GM21515 (cell line): ENCODE measurements at regions not wholly inside any gene's neighbourhood (a gene's known extent, or its start where the extent isn't known, plus 50 kb on each side); places are given as distances from the start of the nearest gene placed in this dataset.

Experiments used
- ATAC-seq: cut with Tn5 transposase; IDR thresholded peaks from one replicate; pipeline ENCODE4 v1.9.1; 2021; ENCODE audit not compliant: unreplicated experiment

DNA sequence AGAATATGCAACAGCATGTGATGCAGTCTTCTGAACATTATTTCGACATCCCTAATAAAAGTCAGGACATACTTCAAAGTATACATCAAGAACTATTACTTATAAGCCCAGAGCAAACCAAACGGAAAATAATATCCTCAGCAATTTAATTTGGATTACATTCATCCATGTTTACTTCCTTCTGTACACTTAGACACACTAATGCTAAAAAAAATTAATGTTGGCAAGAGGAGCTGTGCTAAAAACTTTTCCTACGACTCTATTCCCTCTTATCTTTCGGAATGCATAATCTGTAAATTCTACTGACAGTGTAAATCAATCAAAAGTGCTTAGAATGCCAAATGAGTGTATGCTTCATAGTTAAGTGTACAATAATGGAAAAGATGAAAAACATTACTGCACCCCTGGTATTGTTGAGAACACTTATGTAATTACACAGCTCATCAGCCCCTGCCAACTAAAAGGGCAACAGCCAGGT is 301.2 kb upstream of the HSF2 start:
- ATAC-seq: no peak

DNA sequence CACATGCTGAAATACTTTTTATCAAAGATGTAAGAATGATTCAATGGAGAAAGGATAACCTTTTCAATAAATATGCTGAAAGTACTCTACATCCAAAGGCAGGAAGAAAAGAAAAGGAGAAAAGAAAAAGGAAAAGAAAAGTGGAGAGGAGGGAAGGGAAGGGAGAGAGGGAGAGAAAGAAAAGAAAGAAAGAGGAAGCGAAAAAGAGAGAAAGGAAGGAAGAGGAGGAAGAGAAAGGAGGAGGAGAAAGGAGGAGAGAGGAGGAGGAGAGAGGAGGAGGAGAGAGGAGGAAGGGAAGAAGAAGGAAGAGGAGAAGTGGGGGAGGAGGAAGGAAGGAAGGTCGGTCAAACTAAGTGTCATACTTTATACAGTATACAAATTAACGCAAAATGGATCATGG is 297.4 kb upstream of the HSF2 start:
- ATAC-seq: no peak

DNA sequence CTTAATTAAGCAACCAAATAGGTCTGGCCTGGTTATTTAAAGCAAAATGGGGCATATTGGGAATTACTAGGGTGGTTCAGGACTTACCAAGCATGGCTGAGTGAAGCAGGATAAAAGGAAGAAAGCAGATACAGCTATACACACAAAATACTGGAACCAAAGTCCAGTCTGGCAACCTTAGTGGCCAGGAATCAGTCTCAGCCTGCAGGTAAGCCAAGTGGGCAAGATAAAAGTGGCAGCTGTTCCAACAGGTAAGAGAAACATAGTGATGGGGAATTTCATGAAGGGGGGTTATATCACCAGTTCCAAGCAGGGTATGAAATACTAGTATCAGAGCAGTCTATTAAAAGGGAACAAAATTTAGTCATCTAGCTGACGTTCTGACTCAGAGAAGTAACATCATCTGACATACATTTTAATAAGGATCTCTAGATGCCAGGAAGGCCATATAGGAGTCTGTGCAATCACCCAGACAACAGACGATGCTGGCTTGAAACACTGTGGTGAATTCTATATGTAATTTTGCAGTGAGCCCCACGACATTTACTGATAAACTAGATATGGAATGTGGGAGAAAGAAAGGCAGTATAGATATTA is 292.1 kb upstream of the HSF2 start:
- ATAC-seq: no peak

DNA sequence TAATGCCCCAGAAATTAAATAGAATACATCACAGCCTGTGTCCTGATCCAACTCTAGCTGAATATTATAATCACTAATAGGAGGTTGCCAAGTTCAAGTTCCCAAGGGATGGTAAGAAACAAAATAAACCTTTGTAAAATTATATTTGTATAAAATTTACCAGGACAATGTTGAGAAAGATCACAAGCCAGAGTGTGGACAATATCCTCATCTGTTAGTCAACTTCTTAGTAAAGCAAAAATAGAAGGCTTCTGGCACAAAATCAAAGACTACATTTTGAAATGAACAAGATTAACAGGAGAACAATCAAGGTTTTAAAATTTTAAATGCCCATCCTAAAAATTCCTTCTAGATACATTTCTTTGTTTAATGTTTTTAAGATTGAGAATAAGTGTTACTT is 290.4 kb upstream of the HSF2 start:
- no peak for ATAC-seq

DNA sequence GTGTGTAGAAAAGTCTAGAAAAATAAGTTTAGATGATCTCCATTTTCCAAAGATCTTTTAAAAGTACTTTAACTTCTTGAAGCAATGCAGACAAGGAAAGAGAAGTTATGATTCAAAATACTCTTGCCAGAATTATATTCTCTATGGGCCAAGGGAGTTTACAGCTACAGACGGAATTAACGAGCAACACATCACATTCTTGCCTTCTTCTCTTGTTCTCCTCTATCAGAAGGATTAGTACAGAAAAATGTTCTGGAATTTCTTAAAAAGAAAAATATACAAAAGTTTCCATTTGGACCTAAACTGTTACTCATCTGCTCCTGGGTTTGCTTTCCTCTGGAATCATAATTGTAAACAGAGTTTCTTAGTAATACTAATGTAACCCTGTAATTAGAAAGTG is 284.7 kb upstream of the HSF2 start:
- ATAC-seq: no peak

DNA sequence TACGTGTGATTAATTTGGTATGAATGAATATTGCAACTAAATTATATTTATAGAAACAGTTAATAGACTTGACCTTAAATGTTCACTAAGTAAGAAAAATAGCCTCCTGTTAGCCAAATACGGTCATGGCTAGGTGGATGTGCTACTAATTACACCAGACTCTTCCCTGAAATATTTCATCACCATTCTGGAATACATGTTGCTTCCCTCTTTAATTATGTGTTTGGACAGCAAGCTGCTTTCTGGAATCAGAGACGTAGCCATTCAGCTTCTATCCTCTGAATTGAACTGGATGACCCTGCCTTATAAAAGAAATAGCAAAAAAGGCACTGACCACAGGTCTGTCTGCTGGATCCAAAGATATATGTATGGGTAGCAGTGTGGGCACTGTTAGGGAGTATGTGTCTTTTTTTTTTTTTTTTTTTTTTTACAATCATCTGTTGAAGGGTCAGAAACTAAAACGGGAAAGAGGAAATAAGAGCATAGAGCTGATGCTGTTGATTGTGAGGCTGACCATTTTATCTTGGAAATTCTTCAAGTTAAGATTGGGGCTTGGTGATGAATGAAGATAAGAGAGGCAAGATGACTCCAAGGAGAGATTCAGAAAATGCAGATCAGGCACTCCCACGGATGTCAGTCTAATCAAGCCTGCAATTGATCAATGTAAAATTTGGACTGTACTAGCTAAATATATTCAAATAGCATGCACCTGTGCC is 283.2 kb upstream of the HSF2 start:
- no peak for ATAC-seq

DNA sequence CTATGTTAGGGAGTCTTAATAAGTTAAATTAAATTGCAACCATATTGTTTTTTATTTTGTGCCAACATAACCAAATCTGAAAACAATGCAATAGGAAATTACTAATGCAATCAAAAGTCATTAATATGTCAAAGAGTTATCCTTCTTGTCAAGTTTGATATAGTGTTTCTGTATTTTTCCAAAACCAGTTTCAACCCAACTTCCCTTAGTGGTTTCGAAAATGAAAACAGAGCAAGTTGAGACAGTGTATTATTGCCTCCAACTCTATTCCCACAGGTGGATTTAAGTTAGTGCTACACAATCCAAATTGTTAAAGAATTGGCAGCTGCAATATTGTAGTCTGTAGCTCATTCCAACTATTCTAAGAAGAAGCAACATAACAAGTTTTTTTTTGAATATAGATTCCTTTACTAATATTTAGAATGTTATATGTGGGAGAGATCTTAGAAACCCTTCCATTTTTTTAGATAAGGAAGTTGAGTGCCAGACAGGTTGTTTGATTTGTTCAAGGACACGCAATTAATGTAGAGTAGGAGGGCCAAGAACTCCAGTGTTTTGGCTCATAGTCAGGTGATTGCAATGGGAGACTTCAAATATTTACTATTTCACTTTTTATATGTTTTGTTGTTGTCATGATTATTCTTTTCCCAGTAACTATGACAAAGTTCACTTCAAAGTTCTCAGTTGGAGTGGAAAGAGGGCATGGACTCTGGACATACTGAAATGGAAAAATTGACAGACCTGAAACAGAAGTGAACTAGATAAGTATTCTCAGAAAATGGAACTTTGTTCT is 282.4 kb upstream of the HSF2 start:
- no peak for ATAC-seq

DNA sequence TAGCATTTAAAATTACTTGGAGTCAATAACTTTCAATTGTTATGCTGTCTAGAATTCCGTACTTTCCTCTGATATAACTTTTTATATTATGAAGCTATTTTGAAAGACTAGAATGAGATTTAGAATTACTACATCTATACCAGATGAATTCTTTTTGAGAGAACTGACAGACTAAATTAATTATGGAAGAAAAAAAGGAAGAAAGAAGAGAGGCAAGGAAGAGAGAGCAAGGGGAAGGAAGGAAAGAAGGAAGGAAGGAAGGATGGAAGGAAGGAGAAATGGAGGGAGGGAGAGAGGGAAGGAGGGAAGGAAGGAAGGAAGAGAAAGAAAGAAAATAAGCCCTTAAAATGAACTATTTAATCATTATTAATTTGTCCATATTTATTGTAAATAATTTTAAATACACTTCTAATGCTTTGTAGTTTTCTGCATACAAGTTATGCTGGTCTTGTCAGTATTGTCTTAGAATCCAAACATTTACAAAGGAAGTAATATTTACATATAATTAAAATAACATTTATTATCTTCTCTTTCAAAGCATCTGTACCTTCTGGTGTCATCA is 280.4 kb upstream of the HSF2 start:
- no peak for ATAC-seq

DNA sequence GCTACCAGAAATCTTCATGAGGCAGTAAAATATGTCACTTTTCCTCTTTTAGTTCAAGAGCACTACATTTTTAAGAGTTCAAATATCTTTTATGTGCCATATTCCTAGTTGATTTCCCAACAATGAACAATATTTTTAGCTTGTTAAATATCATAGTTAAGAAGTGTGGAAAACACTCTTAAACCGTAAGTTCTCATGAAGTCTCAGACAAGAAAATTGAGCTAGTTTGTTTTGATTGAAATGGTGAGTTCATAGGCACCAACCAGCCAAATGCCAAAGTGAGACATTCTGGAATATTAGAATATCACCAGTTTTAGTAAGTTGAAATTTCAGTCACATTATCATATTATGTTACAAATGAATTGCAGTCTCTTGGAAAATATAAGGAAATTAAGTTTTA is 277.2 kb upstream of the HSF2 start:
- ATAC-seq: no peak

DNA sequence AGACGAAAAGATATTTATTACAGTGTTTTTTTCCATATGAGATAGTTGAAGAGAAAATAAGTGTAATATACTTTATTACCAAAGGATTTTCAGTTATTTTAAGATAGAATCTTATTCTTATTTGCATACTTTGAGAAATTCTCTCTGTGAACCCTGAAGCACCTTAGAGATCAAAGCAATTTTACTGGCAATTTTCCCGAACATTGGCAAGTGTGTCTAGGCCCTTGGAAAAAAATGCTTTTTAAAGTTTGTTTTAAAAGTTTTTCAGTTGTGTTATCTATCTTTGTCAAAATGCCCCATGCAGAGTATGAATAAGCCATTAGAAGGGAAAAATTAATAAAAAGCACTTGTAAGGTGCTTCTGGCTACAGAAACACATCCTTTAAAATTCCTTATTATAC is 276.8 kb upstream of the HSF2 start:
- ATAC-seq: no peak

DNA sequence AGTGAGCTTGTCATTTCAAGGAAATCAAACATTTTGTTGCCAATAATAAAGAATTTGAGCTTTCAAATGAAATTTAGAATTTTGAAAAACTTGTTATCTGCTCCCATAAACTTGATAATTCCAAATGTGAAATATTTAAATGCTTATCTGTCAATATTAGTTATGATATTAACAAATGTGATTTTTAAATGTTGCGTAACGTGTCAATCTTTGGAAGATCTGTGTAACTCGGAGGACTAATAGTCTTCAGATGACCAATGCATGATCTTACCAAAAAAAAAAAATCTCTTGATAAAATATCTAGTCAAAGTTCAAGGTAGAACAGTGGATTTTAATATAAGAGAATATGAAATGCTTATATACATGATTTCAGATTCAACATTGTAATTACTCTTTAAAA is 274.5 kb upstream of the HSF2 start:
- ATAC-seq: no peak

DNA sequence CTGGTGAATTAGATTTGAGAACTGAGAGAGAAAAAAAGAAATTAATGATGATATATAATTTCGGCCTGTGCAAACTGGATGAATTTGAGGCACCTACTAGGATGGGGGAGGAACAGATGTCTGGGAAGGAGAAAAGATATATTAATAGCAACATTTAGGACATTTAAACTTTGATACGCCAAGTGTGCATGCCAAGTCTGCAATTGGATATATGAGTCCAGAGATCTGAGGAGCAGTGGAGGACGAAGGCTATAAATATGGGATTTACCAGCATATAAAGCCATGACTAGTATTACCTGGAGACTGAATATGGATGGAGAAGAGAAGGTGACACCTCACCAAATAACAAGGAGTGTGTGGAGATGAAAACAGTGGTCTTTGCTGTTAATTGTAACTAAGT is 272.6 kb upstream of the HSF2 start:
- ATAC-seq: no peak

DNA sequence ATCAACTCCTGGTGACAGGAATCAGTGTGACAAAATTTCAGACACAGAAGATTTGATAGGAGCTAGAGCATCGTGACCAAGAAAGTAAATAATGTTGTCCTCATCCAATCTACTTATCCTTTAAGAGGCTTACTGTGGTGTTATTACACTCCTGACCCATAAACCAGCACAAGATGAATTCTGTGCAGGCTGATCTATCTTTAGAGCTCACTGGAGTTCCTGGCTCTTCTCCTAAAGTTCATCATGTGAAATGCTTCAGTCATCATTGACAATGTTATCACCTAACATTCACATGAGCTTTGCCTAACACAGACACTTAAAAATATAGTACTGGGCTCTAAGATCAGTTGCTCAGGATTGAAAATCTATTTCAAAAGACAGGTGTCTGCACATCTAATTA is 271.0 kb upstream of the HSF2 start:
- no peak for ATAC-seq

DNA sequence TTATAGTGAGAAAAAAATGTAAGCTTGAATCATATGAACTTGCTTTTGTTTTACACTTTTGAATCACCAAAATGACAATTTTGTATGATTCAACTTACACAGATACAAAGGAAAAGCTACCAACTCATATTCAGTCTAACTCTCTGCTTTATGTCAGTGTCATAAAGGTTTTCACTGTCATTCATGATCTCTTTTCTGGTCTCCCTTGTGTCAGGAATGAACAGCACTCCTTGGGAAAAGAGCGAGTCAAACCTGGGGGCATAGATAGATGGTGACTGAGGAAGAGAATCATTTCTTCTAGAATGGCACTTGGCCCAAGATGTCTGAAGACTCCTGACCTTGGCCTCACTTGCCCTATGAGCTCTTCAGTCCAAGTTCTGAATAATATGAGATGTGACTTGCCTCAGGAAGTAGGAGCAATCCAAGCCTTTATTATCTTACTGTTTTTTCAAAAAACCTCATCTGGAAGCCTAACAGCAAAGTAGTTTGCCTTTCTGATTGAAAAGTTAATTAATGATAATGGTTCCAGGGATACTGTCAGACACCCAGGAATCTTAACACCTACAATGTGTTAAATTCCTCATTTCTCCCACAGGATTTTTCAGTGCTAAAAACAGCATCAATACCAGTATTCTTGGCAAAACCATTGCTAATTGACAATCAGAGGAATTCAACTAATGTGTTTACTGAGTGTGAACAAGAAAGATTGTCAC is 270.0 kb upstream of the HSF2 start:
- ATAC-seq: no peak

DNA sequence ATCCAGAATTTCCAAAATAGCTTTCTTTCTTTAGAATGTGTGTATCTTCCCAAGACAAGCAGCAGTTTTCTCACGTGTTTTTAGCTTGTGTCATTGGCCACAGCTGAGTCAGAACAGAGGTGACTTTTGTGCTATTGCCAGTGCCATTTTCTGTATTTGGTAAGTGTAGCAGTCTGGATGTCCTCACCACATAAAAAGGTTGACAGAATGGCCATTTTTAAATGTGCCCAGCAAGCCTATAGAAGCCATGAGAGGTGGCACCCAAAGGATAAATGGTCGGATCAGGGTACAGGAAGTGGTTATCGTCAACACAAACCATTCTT is 269.5 kb upstream of the HSF2 start:
- no peak for ATAC-seq

DNA sequence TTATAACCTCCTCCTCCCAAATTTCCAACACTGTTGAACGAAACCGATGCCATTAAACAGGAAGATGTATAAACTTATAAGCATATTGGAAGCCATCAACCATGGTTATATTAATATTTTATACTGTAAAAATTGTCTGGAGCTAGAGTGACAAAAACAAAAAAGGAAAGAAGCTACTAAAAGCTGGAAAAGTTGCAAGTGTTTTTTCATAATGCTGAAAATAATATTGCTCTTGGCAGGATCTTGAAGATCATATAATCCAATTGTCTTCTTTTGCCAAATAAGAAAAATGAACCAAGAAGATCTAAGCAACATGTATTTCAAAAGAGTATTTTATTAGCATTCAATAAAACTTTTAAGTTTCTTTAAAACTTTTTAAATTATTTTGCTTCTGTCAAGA is 268.9 kb upstream of the HSF2 start:
- ATAC-seq: no peak

DNA sequence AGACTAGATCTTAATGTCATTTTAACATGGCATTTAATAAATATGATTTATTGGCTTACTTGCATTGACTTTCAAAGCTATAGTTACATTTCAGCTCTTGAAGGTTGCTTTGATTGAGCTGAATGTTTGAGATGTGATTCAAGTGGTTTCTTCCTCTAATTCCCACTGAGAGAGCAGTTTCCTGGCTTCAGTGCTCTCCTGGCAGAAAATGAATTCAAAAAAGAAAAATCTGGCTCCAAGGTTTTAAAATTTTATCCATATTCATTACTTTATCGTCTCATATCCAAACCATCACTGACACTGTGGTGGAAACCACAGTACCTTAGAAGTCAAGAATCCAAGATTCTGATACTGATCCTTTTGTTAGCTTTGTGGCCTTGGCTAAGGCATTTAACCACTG is 263.1 kb upstream of the HSF2 start:
- ATAC-seq: no peak

DNA sequence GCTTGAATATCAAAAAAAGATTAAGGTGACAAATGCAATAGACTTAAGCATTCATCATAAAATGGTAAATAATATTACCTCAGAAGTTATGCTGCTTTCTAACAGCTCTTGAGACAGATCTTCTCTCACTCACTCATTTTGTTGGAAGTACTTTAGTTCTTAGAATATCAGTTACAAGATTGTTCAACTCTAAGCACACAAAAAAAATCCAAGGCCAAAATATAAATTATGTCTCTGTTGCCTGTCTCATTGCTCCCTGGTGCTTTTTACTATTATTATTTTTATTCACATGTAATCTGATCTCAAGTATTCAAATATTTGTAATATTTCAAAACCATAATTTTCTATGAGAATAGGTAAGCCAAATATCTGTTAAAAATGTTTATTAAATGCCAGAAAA is 259.4 kb upstream of the HSF2 start:
- ATAC-seq: no peak

DNA sequence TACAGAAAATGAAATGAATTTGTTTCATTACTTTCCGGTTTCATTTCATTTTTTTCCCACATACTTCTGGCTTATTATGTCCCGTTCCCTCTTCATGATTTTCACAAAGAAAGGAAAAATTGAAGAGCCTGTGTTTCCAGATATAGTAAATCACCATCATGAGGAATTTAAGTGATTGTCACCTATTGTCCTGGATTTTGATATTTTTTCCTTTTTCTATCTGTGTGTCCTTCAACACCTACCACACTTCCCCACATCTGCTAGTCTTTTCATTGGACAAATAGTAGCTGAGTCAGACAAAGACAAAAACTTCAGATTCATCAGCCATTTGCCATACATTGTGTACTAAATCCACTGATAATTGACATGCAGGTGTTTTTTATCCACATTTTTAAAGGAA is 258.2 kb upstream of the HSF2 start:
- no peak for ATAC-seq

DNA sequence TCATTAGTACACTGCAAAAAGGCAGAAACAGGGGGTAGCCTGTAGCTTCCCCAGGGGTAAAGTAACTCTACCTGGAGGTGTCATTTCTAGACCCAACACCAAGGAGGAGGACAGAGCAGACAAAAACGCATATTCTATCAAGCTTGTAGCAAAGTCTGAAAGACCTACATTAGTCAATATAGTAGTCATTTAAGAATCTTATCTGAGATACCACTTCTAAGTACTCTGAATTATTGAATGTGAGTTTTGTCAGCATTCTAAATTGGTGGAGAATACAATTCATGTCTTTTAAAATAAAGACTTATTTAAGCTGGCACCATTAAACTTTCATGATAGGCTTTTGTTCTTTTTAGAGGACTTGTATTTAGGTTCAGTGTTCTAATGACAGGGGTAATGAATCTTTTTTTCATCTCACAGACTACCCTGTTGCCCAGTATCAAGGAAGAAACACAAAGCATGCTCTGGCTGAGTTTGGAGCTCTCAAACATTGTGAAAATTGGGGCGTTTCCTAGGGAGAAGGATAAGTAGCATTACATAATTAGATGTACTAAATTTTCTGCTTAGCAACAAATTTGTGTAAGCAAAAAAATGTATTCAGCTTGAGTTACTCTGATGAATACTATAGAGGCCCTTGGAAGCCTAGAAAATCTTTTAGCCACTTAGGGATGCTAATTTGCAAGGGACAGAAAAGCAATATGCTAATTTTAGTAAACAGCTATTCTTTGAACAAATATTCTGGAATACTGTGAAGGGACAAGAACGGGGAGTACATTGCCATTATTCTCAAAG is 255.4 kb upstream of the HSF2 start:
- no peak for ATAC-seq

DNA sequence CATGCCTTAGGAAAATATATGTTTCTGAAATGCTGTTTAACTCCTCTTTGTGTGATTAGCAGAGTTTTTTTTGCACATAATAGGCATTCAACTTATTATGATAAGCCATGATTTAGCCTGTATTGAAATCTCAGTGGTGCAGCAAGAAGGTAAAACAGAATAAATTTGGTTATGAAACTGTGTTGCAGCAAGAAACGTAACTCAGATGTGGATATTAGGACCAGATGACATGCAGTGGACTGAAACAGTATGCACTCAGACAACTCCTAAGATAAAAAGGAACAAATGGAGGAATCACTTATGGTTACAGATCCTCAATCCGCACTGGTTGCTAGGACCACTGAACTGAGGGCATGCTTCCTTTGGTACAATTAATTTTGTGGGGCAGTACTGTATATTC is 254.2 kb upstream of the HSF2 start:
- ATAC-seq: no peak
